HCT116 (cell line): ENCODE measurements at regions not wholly inside any gene's neighbourhood (a gene's known extent, or its start where the extent isn't known, plus 50 kb on each side); places are given as distances from the start of the nearest gene placed in this dataset.

Experiments used
- CEBPB ChIP-seq: IDR thresholded peaks from 2 replicates; pipeline ENCODE4 v1.6.1; 2012; ENCODE audit warnings: low read depth
- CTCF ChIP-seq, 3 experiments: fragments of 200-600 bp in 1 of 3; sonication (generic) in 1 of 3; IDR thresholded peaks in 2 of 3; conservative IDR thresholded peaks in 1 of 3; 2 replicates each; pipeline ENCODE4 v1.5.1; 2012 to 2017; ENCODE audit warnings: low read depth in 2 of 3, low read length in 2 of 3, antibody characterized with exemption in 1 of 3, borderline replicate concordance in 1 of 3, control low read depth in 1 of 3, mild to moderate bottlenecking in 1 of 3, mixed read lengths in 1 of 3, mixed run types in 1 of 3, moderate library complexity in 1 of 3; ENCODE audit not compliant: insufficient read depth in 1 of 3
- EZH2 ChIP-seq: fragments of 200-600 bp; sonication (generic); IDR thresholded peaks from 2 replicates; pipeline ENCODE4 v1.6.1; 2017; ENCODE audit warnings: antibody characterized with exemption, mixed run types
- EZH2phosphoT487 ChIP-seq: fragments of 200-600 bp; IDR thresholded peaks from 2 replicates; pipeline ENCODE4 v1.6.1; 2018; ENCODE audit warnings: antibody characterized with exemption, borderline replicate concordance
- POLR2AphosphoS5 ChIP-seq: IDR thresholded peaks from 2 replicates; pipeline ENCODE4 v1.6.1; 2011; ENCODE audit warnings: mild to moderate bottlenecking, low read depth, low read length, moderate library complexity
- SP1 ChIP-seq: IDR thresholded peaks from 2 replicates; pipeline ENCODE4 v1.6.1; 2012; ENCODE audit warnings: low read depth
- ZNF274 ChIP-seq: fragments of 200-500 bp; sonication (Bioruptor generic); IDR thresholded peaks from 2 replicates; pipeline ENCODE4 v1.6.1; 2014; ENCODE audit warnings: mild to moderate bottlenecking, low read depth, low read length, inconsistent platforms

GRCh38 chr3:27022096-27022761 lies 347.0 kb downstream of the NEK10 start:
- TF ChIP-seq ZNF274 (no peak), EZH2 (no peak), CEBPB (no peak), CTCF (IDR thresholded peaks at IDR 0.05 in 2 of 3, conservative IDR thresholded peaks at IDR 0.05 in 1 of 3; ENCODE audit: borderline replicate concordance in 1 of 3, insufficient read depth in 1 of 3, low read depth in 2 of 3, low read length in 2 of 3) (peak in 2 of 3 experiments; percentile 31 to 40; a peak in 3 of 6 replicates), POLR2AphosphoS5 (no peak), SP1 (no peak), EZH2phosphoT487 (no peak)
